ENCODE measurements at regions not wholly inside any gene's neighbourhood (a gene's known extent, or its start where the extent isn't known, plus 50 kb on each side); places are given as distances from the start of the nearest gene placed in this dataset.
A peak's percentile ranks its signal among the peaks of the same experiment; 100 is the strongest.

GRCh38 chr15:66936109-66936860 is 129.1 kb upstream of the SMAD3 start:
- Histone ChIP-seq H3K27ac (ENCODE audit: low read depth in 1 of 2, low read length in 1 of 2) (peak overlapping the region in 1 of 2 donors; percentile 7), H3K9me3 (ENCODE audit: control insufficient read depth in 4 of 4, insufficient read depth in 3 of 4, low read length in 3 of 4) (peaks cover 0 to 5% (median 0%) of the 10 kb centered on the region in 4 donors), H3K9ac (ENCODE audit: insufficient read depth in 1 of 2, low read length in 2 of 2) (peak overlapping the region in 1 of 2 donors; percentile 14), H3K36me3 (ENCODE audit: control insufficient read depth in 4 of 4, insufficient read depth in 4 of 4, low read length in 4 of 4) (no peaks in the 10 kb centered on the region), H3K27me3 (ENCODE audit: control insufficient read depth in 3 of 3, insufficient read depth in 3 of 3, low read length in 2 of 3) (peaks cover 0 to 6% (median 0%) of the 10 kb centered on the region in 3 donors), H3K4me1 (ENCODE audit: control insufficient read depth in 5 of 5, insufficient read depth in 5 of 5, low read length in 5 of 5) (peaks cover 0 to 46% (median 17%) of the 10 kb centered on the region in 5 donors), H3K4me3 (no peak overlapping the region)
- DNase-seq, result peak; percentile 91 to 97 (median 97)
- WGBS, 2 donors, result 54 to 63% methylated on average over 25 of the region's 25 CpGs
- no peak for TF ChIP-seq CTCF (IDR thresholded peaks at IDR 0.05; ENCODE audit: control extremely low read depth, extremely low read depth)
- no peak for ATAC-seq (ENCODE audit: insufficient read depth, low FRiP score)

GRCh38 chr15:66936861-66937582 is 128.4 kb upstream of the SMAD3 start:
- no peak overlapping the region for H3K4me3 ChIP-seq
- no peak for TF ChIP-seq CTCF (IDR thresholded peaks at IDR 0.05; ENCODE audit: control extremely low read depth, extremely low read depth)
- 53 to 69% methylated on average over 8 of the region's 8 CpGs for WGBS, 2 donors
- ATAC-seq (ENCODE audit: insufficient read depth, low FRiP score) (no peak), DNase-seq (peak; percentile 73 to 85 (median 79))
- H3K9ac ChIP-seq (ENCODE audit: insufficient read depth in 1 of 2, low read length in 2 of 2), result peak overlapping the region in 1 of 2 donors; percentile 14
- H3K27ac ChIP-seq (ENCODE audit: low read depth in 1 of 2, low read length in 1 of 2), result peak overlapping the region in 1 of 2 donors; percentile 7
- H3K27me3 ChIP-seq (ENCODE audit: control insufficient read depth in 3 of 3, insufficient read depth in 3 of 3, low read length in 2 of 3), result peaks cover 0 to 6% (median 0%) of the 10 kb centered on the region in 3 donors
- H3K9me3 ChIP-seq (ENCODE audit: control insufficient read depth in 4 of 4, insufficient read depth in 3 of 4, low read length in 3 of 4), result peaks cover 0 to 5% (median 0%) of the 10 kb centered on the region in 4 donors
- H3K36me3 ChIP-seq (ENCODE audit: control insufficient read depth in 4 of 4, insufficient read depth in 4 of 4, low read length in 4 of 4), result no peaks in the 10 kb centered on the region
- H3K4me1 ChIP-seq (ENCODE audit: control insufficient read depth in 5 of 5, insufficient read depth in 5 of 5, low read length in 5 of 5), result peaks cover 0 to 44% (median 9%) of the 10 kb centered on the region in 5 donors

- H3K4me1 ChIP-seq (ENCODE audit: control insufficient read depth in 5 of 5, insufficient read depth in 5 of 5, low read length in 5 of 5), result peaks cover 0 to 38% (median 4%) of the 10 kb centered on the region in 5 donors
- TF ChIP-seq CTCF (IDR thresholded peaks at IDR 0.05; ENCODE audit: control extremely low read depth, extremely low read depth), result no peak
- 97 to 98% methylated on average over 3 of the region's 3 CpGs for WGBS, 2 donors
- H3K9ac ChIP-seq (ENCODE audit: insufficient read depth in 1 of 2, low read length in 2 of 2), result no peak overlapping the region
- H3K36me3 ChIP-seq (ENCODE audit: control insufficient read depth in 4 of 4, insufficient read depth in 4 of 4, low read length in 4 of 4), result no peaks in the 10 kb centered on the region
- H3K9me3 ChIP-seq (ENCODE audit: control insufficient read depth in 4 of 4, insufficient read depth in 3 of 4, low read length in 3 of 4), result peaks cover 0 to 4% (median 0%) of the 10 kb centered on the region in 4 donors
- ATAC-seq (ENCODE audit: insufficient read depth, low FRiP score) (no peak), DNase-seq (no peak)
- H3K27ac ChIP-seq (ENCODE audit: low read depth in 1 of 2, low read length in 1 of 2), result no peak overlapping the region
- peaks cover 0 to 6% (median 0%) of the 10 kb centered on the region in 3 donors for H3K27me3 ChIP-seq (ENCODE audit: control insufficient read depth in 3 of 3, insufficient read depth in 3 of 3, low read length in 2 of 3)
- no peak overlapping the region for H3K4me3 ChIP-seq
These were observed 127.8 kb upstream of the SMAD3 start for GRCh38 chr15:66937588-66937987.
